ENCODE measurements at regions not wholly inside any gene's neighbourhood (a gene's known extent, or its start where the extent isn't known, plus 50 kb on each side); places are given as distances from the start of the nearest gene placed in this dataset.

DNA sequence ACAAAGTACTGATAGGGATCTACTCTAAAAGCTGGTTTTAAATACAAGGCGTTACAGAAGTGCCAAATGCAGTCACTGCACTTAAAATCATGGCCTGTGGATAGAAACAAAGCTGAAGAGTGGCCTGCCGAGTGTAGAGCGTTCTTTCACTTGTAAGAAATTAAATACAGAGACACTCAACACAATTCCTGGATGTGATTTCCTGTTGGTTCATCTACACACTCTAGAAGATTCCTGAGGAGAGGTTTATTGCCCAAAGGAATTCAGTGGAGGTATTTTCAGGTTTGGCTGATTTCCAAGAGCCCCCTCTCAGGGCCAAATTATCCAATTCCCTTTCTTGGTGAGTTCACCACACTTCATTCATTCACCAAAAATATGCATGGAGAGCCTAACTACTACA, 200.3 kb upstream of the IL12A start (continued):
- no peak for TF ChIP-seq ZNF408 (CRISPR knock-in tag; IDR thresholded peaks at IDR 0.05; ENCODE audit: low read depth)

DNA sequence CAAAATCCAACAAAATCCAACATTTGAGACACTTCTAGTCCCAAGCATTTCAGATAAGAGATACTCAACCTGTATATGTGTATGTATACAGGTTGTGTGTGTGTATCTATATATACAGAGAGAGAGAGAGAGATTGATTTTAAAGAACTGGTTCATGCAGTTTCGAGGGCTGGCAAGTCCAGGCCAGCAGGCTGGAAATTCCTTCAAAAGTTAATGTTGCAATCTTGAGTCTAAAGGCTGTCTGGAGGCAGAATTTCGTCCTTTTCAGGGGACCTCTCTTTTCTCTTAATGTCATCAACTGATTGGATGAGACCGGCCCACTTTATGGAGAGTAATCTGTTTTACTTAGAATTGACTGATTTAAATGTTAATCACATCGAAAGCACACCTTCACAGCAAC, 199.6 kb upstream of the IL12A start:
- ChIA-PET CTCF (ENCODE audit: low intra/inter-chr PET ratio) (no interaction called here), POLR2A (no interaction called here)
- H3K27ac ChIP-seq (ENCODE audit: extremely low read depth, low read depth, low read length), result no peak overlapping the region
- BruUV-seq (replicated peaks), result no TSS peak
- no peaks in the 10 kb centered on the region for H4K20me1 ChIP-seq (replicated peaks; ENCODE audit: control insufficient read depth, insufficient read depth, low read length)
- DNase-seq (ENCODE audit: extremely low read depth in 1 of 4, low spot score in 3 of 4) (no peak), FAIRE-seq (no peak), ATAC-seq (no peak)
- no peaks in the 10 kb centered on the region for H3K36me3 ChIP-seq (ENCODE audit: control insufficient read depth, insufficient read depth, low read length)
- intact Hi-C loops (cut with micrococcal nuclease) (no loop called here), in situ Hi-C loops (cut with MboI) (no loop called here)
- H3K9ac ChIP-seq (ENCODE audit: insufficient read depth in 1 of 2, low read depth in 2 of 2, low read length in 2 of 2), result no peak overlapping the region
- H3K9me1 ChIP-seq (ENCODE audit: control insufficient read depth, insufficient read depth, low read length), result no peaks in the 10 kb centered on the region
- H3K4me2 ChIP-seq (ENCODE audit: insufficient read depth, low read length), result no peak overlapping the region
- H3K79me2 ChIP-seq (ENCODE audit: control insufficient read depth, insufficient read depth, low read length), result no peaks in the 10 kb centered on the region
- WGBS (ENCODE audit: insufficient coverage, low coverage, missing lambda C conversion rate), result 0% methylated on average over 4 of the region's 4 CpGs
- H3K9me3 ChIP-seq (replicated peaks; ENCODE audit: control insufficient read depth, insufficient read depth, low read depth, low read length), result no peaks in the 10 kb centered on the region
- H3K4me3 ChIP-seq, result no peak overlapping the region
- H3K4me1 ChIP-seq (replicated peaks in 1 of 2; ENCODE audit: control insufficient read depth in 2 of 2, insufficient read depth in 2 of 2, low read length in 2 of 2), result no peaks in the 10 kb centered on the region
- no peak overlapping the region for H2AFZ ChIP-seq (ENCODE audit: low read depth, low read length)
- no peaks in the 10 kb centered on the region for H3K27me3 ChIP-seq (ENCODE audit: control insufficient read depth in 2 of 2, insufficient read depth in 2 of 2, low read length in 2 of 2)
- TF ChIP-seq, protein P1, sequence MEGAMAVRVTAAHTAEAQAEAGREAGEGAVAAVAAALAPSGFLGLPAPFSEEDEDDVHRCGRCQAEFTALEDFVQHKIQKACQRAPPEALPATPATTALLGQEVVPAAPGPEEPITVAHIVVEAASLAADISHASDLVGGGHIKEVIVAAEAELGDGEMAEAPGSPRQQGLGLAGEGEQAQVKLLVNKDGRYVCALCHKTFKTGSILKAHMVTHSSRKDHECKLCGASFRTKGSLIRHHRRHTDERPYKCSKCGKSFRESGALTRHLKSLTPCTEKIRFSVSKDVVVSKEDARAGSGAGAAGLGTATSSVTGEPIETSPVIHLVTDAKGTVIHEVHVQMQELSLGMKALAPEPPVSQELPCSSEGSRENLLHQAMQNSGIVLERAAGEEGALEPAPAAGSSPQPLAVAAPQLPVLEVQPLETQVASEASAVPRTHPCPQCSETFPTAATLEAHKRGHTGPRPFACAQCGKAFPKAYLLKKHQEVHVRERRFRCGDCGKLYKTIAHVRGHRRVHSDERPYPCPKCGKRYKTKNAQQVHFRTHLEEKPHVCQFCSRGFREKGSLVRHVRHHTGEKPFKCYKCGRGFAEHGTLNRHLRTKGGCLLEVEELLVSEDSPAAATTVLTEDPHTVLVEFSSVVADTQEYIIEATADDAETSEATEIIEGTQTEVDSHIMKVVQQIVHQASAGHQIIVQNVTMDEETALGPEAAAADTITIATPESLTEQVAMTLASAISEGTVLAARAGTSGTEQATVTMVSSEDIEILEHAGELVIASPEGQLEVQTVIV (CRISPR knock-in tag; IDR thresholded peaks at IDR 0.05; ENCODE audit: borderline replicate concordance), result no peak
- no peak for TF ChIP-seq TCF7 (IDR thresholded peaks at IDR 0.05; ENCODE audit: borderline replicate concordance)
- no peak for TF ChIP-seq ZNF696 (CRISPR knock-in tag; conservative IDR thresholded peaks at IDR 0.05)
- no peak for TF ChIP-seq RB1 (IDR thresholded peaks at IDR 0.05; ENCODE audit: low read depth)
- TF ChIP-seq, protein P2, sequence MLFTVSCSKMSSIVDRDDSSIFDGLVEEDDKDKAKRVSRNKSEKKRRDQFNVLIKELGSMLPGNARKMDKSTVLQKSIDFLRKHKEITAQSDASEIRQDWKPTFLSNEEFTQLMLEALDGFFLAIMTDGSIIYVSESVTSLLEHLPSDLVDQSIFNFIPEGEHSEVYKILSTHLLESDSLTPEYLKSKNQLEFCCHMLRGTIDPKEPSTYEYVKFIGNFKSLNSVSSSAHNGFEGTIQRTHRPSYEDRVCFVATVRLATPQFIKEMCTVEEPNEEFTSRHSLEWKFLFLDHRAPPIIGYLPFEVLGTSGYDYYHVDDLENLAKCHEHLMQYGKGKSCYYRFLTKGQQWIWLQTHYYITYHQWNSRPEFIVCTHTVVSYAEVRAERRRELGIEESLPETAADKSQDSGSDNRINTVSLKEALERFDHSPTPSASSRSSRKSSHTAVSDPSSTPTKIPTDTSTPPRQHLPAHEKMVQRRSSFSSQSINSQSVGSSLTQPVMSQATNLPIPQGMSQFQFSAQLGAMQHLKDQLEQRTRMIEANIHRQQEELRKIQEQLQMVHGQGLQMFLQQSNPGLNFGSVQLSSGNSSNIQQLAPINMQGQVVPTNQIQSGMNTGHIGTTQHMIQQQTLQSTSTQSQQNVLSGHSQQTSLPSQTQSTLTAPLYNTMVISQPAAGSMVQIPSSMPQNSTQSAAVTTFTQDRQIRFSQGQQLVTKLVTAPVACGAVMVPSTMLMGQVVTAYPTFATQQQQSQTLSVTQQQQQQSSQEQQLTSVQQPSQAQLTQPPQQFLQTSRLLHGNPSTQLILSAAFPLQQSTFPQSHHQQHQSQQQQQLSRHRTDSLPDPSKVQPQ (CRISPR knock-in tag; IDR thresholded peaks at IDR 0.05; ENCODE audit: borderline replicate concordance), result no peak
- TF ChIP-seq, protein P3, sequence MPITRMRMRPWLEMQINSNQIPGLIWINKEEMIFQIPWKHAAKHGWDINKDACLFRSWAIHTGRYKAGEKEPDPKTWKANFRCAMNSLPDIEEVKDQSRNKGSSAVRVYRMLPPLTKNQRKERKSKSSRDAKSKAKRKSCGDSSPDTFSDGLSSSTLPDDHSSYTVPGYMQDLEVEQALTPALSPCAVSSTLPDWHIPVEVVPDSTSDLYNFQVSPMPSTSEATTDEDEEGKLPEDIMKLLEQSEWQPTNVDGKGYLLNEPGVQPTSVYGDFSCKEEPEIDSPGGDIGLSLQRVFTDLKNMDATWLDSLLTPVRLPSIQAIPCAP (CRISPR knock-in tag; IDR thresholded peaks at IDR 0.05; ENCODE audit: borderline replicate concordance), result no peak
- no peak for TF ChIP-seq POLR3G (IDR thresholded peaks at IDR 0.05; ENCODE audit: extremely low read depth, insufficient read length, insufficient replicate concordance)
- no peak for TF ChIP-seq ZSCAN32 (CRISPR knock-in tag; IDR thresholded peaks at IDR 0.05)
- TF ChIP-seq SMARCE1 (IDR thresholded peaks at IDR 0.05), result no peak
- TF ChIP-seq, protein P4, sequence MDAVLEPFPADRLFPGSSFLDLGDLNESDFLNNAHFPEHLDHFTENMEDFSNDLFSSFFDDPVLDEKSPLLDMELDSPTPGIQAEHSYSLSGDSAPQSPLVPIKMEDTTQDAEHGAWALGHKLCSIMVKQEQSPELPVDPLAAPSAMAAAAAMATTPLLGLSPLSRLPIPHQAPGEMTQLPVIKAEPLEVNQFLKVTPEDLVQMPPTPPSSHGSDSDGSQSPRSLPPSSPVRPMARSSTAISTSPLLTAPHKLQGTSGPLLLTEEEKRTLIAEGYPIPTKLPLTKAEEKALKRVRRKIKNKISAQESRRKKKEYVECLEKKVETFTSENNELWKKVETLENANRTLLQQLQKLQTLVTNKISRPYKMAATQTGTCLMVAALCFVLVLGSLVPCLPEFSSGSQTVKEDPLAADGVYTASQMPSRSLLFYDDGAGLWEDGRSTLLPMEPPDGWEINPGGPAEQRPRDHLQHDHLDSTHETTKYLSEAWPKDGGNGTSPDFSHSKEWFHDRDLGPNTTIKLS (IDR thresholded peaks at IDR 0.05; ENCODE audit: borderline replicate concordance, low read depth), result no peak
- TF ChIP-seq, protein P5, sequence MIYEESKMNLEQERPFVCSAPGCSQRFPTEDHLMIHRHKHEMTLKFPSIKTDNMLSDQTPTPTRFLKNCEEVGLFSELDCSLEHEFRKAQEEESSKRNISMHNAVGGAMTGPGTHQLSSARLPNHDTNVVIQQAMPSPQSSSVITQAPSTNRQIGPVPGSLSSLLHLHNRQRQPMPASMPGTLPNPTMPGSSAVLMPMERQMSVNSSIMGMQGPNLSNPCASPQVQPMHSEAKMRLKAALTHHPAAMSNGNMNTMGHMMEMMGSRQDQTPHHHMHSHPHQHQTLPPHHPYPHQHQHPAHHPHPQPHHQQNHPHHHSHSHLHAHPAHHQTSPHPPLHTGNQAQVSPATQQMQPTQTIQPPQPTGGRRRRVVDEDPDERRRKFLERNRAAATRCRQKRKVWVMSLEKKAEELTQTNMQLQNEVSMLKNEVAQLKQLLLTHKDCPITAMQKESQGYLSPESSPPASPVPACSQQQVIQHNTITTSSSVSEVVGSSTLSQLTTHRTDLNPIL (CRISPR knock-in tag; IDR thresholded peaks at IDR 0.05), result no peak
- TF ChIP-seq ELF2 (CRISPR knock-in tag; IDR thresholded peaks at IDR 0.05), result no peak
